Keratinocyte (primary cell): ENCODE measurements at regions not wholly inside any gene's neighbourhood (a gene's known extent, or its start where the extent isn't known, plus 50 kb on each side); places are given as distances from the start of the nearest gene placed in this dataset.

ENCODE experiments used
- DNase-seq: peaks from one replicate; pipeline ENCODE4 v3.0.0-alpha.2; 2011; ENCODE audit warnings: low read depth, missing footprints, low spot score
- FAIRE-seq: peaks from 2 replicates; lab custom pipeline; 2011; peaks lifted over from hg19 to GRCh38; lab: Jason Lieb, UNC
- H2AFZ ChIP-seq: 2 replicates; pipeline ENCODE4 v1.6.0; 2012; ENCODE audit warnings: low read length, control low read depth, inconsistent platforms; ENCODE audit not compliant: control insufficient read depth
- H3K27ac ChIP-seq: 2 replicates; pipeline ENCODE4 v1.5.1; 2011; ENCODE audit warnings: low read length; ENCODE audit not compliant: control insufficient read depth, insufficient read depth
- H3K27me3 ChIP-seq: 3 replicates; pipeline ENCODE4 v1.6.0; 2011; ENCODE audit warnings: low read length; ENCODE audit not compliant: control insufficient read depth, insufficient read depth; ENCODE audit errors: extremely low read depth
- H3K36me3 ChIP-seq, 2 experiments: 2 replicates in 1 of 2; 3 replicates in 1 of 2; pipeline ENCODE4 v1.5.1; 2011; ENCODE audit warnings: low read length in 2 of 2, mild to moderate bottlenecking in 1 of 2; ENCODE audit not compliant: control insufficient read depth in 2 of 2, insufficient read depth in 2 of 2; ENCODE audit errors: extremely low read depth in 1 of 2
- H3K4me1 ChIP-seq: 3 replicates; pipeline ENCODE4 v1.5.1; 2011; ENCODE audit warnings: low read length; ENCODE audit not compliant: control insufficient read depth, insufficient read depth; ENCODE audit errors: extremely low read depth
- H3K4me2 ChIP-seq: 3 replicates; pipeline ENCODE4 v1.6.0; 2011; ENCODE audit warnings: low read depth, low read length; ENCODE audit not compliant: control insufficient read depth, insufficient read depth; ENCODE audit errors: extremely low read depth
- H3K4me3 ChIP-seq, 3 experiments: fragments of 200-600 bp in 1 of 3; sonication (generic) in 1 of 3; 2 replicates in 2 of 3; 3 replicates in 1 of 3; pipeline ENCODE4 v1.5.1; 2011 to 2016; ENCODE audit warnings: low read length in 3 of 3, mild to moderate bottlenecking in 3 of 3, control low read depth in 2 of 3, inconsistent platforms in 1 of 3, low read depth in 1 of 3, mixed read lengths in 1 of 3, mixed run types in 1 of 3, moderate library complexity in 1 of 3; ENCODE audit not compliant: control insufficient read depth in 2 of 3, insufficient read depth in 2 of 3; ENCODE audit errors: extremely low read depth in 1 of 3
- H3K79me2 ChIP-seq: 2 replicates; pipeline ENCODE4 v1.6.0; 2012; ENCODE audit warnings: low read length; ENCODE audit not compliant: control insufficient read depth, insufficient read depth
- H3K9ac ChIP-seq: 3 replicates; pipeline ENCODE4 v1.6.0; 2011; ENCODE audit warnings: low read length; ENCODE audit not compliant: control insufficient read depth, insufficient read depth; ENCODE audit errors: extremely low read depth
- H3K9me1 ChIP-seq: 3 replicates; pipeline ENCODE4 v1.6.0; 2011; ENCODE audit warnings: low read length; ENCODE audit not compliant: control insufficient read depth, insufficient read depth; ENCODE audit errors: extremely low read depth
- H3K9me3 ChIP-seq: 2 replicates; pipeline ENCODE4 v1.5.1; 2012; ENCODE audit warnings: low read depth, low read length; ENCODE audit not compliant: control insufficient read depth
- H4K20me1 ChIP-seq: 3 replicates; pipeline ENCODE4 v1.6.0; 2011; ENCODE audit warnings: low read length; ENCODE audit not compliant: control insufficient read depth, insufficient read depth; ENCODE audit errors: extremely low read depth
- EZH2 ChIP-seq: IDR thresholded peaks from one replicate; pipeline ENCODE4 v1.6.1; 2012; ENCODE audit warnings: inconsistent platforms, mild to moderate bottlenecking, low read length, moderate library complexity
- dilution Hi-C: fragments of 300-500 bp; cut with MboI; formaldehyde crosslinking; loops from one replicate; pipeline ENCODE4 v1.7.0; 2020; ENCODE audit warnings: low sequenced_read_pairs; ENCODE audit not compliant: extremely low pct_ligation_motif_present
- TF ChIP-seq, protein P1 (sequence below), 3 experiments: IDR thresholded peaks in 1 of 3; conservative IDR thresholded peaks in 1 of 3; optimal IDR thresholded peaks in 1 of 3; 2 replicates in 2 of 3; 3 replicates in 1 of 3; pipeline versions ENCODE3 to v1.5.1; 2011; ENCODE audit warnings: low read length in 3 of 3, mild to moderate bottlenecking in 3 of 3, moderate library complexity in 2 of 3, control low read depth in 1 of 3, inconsistent platforms in 1 of 3; ENCODE audit not compliant: insufficient read depth in 2 of 3; ENCODE audit errors: extremely low read depth in 1 of 3

DNA sequence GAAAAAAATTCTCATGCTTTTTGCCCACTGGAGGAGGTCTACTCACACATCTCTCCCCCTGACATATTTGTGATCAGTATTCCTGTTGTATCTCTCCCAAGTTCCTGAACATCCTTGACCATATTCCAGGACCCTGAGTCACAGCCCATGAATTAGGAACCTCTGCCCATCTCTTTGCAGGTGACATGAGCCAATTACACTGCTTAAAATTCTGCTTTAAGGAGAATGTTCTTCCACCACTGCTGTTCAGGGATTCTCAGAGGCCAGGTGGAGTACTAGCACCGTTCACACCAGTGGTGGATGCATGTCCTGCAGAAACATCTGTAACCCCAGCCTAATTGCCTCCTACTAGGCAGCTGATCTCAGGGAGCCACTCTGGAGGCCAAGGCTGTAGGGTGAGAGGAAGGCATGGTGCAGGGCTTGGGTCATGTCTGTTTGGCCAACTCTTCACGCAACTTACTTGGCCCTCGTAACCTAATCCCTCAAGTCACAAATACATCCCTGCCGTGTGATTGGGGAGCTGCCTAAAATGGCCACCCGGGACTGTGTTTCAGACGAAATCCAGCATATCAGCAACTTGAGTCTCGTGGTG is 104.8 kb downstream of the GGTLC2 start:
- TF ChIP-seq, protein P1, sequence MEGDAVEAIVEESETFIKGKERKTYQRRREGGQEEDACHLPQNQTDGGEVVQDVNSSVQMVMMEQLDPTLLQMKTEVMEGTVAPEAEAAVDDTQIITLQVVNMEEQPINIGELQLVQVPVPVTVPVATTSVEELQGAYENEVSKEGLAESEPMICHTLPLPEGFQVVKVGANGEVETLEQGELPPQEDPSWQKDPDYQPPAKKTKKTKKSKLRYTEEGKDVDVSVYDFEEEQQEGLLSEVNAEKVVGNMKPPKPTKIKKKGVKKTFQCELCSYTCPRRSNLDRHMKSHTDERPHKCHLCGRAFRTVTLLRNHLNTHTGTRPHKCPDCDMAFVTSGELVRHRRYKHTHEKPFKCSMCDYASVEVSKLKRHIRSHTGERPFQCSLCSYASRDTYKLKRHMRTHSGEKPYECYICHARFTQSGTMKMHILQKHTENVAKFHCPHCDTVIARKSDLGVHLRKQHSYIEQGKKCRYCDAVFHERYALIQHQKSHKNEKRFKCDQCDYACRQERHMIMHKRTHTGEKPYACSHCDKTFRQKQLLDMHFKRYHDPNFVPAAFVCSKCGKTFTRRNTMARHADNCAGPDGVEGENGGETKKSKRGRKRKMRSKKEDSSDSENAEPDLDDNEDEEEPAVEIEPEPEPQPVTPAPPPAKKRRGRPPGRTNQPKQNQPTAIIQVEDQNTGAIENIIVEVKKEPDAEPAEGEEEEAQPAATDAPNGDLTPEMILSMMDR (optimal IDR thresholded peaks at IDR 0.05 in 1 of 3, IDR thresholded peaks at IDR 0.05 in 1 of 3, conservative IDR thresholded peaks at IDR 0.05 in 1 of 3; ENCODE audit: extremely low read depth in 1 of 3, insufficient read depth in 2 of 3, low read length in 3 of 3) = no peak
- no peak for TF ChIP-seq EZH2
- dilution Hi-C loops = no loop called here
- Histone ChIP-seq H3K4me1 (no peaks in the 10 kb centered on the region), H3K9me1 (no peaks in the 10 kb centered on the region), H4K20me1 (no peaks in the 10 kb centered on the region), H2AFZ (no peak overlapping the region), H3K27me3 (no peaks in the 10 kb centered on the region), H3K4me2 (no peak overlapping the region), H3K4me3 (no peak overlapping the region), H3K27ac (no peak overlapping the region), H3K9ac (no peak overlapping the region), H3K9me3 (no peaks in the 10 kb centered on the region), H3K36me3 (no peaks in the 10 kb centered on the region), H3K79me2 (no peaks in the 10 kb centered on the region)
- FAIRE-seq (no peak), DNase-seq (no peak)

GRCh38 chr22:22750335-22751042 is 106.1 kb downstream of the GGTLC2 start:
- FAIRE-seq = no peak
- H3K36me3 ChIP-seq = no peaks in the 10 kb centered on the region
- no peak overlapping the region for H3K4me2 ChIP-seq
- H2AFZ ChIP-seq = no peak overlapping the region
- H3K27ac ChIP-seq = no peak overlapping the region
- dilution Hi-C loops = no loop called here
- H4K20me1 ChIP-seq = no peaks in the 10 kb centered on the region
- H3K27me3 ChIP-seq = no peaks in the 10 kb centered on the region
- no peaks in the 10 kb centered on the region for H3K4me1 ChIP-seq
- no peak overlapping the region for H3K4me3 ChIP-seq
- H3K79me2 ChIP-seq = no peaks in the 10 kb centered on the region
- no peak for DNase-seq
- no peaks in the 10 kb centered on the region for H3K9me1 ChIP-seq
- H3K9me3 ChIP-seq = no peaks in the 10 kb centered on the region
- TF ChIP-seq, protein P1 (optimal IDR thresholded peaks at IDR 0.05 in 1 of 3, IDR thresholded peaks at IDR 0.05 in 1 of 3, conservative IDR thresholded peaks at IDR 0.05 in 1 of 3; ENCODE audit: extremely low read depth in 1 of 3, insufficient read depth in 2 of 3, low read length in 3 of 3) = no peak
- no peak for TF ChIP-seq EZH2
- no peak overlapping the region for H3K9ac ChIP-seq
